K562 (cell line): ENCODE measurements at regions not wholly inside any gene's neighbourhood (a gene's known extent, or its start where the extent isn't known, plus 50 kb on each side); places are given as distances from the start of the nearest gene placed in this dataset.

Experiments used
- ATAC-seq: fragments of 200-7000 bp; cut with Tn5 transposase; 3 replicates; pipeline ENCODE4 v1.9.1; 2020; ENCODE audit warnings: moderate library complexity
- BruUV-seq: library from RNA; stranded (reverse); fragments of 400-500 nt; replicated peaks from 2 replicates; lab custom pipeline; 2021; lab: Mats Ljungman, UMichigan
- CTCF ChIA-PET: fragments of 300-600 bp; formaldehyde crosslinking; extraction: SDS; loops from one replicate; lab custom pipeline; 2021; ENCODE audit warnings: low intra/inter-chr PET ratio; lab: Yijun Ruan, JAX
- POLR2A ChIA-PET: fragments of 300-600, 350-650 bp; sonication (Branson Sonifier 250); formaldehyde crosslinking; extraction: SDS; loops from one replicate; lab custom pipeline; 2021; ENCODE audit warnings: antibody characterized with exemption, inconsistent platforms; lab: Yijun Ruan, JAX
- DNase-seq, 4 experiments: peaks; one replicate each; pipeline versions ENCODE4 v3.0.0 to v3.0.0-alpha.2; 2011 to 2018; ENCODE audit warnings: low spot score in 3 of 4, mixed read lengths in 3 of 4; ENCODE audit errors: extremely low read depth in 1 of 4
- FAIRE-seq: peaks from 2 replicates; lab custom pipeline; 2011; peaks lifted over from hg19 to GRCh38; lab: Jason Lieb, UNC
- H2AFZ ChIP-seq: 2 replicates; pipeline ENCODE4 v1.6.0; 2011; ENCODE audit warnings: low read depth, low read length, control low read depth, inconsistent platforms
- H3K27ac ChIP-seq: fragments of 200-600 bp; 3 replicates; pipeline ENCODE4 v1.8.0; 2011; ENCODE audit warnings: low read depth, mild to moderate bottlenecking, control low read depth, inconsistent platforms, low read length, moderate library complexity, mixed read lengths; ENCODE audit errors: extremely low read depth
- H3K27me3 ChIP-seq, 2 experiments: fragments of 300-600 bp in 1 of 2; 2 replicates in 1 of 2; 3 replicates in 1 of 2; pipeline versions ENCODE4 v1.6.0 to v1.8.0; 2011; ENCODE audit warnings: inconsistent platforms in 2 of 2, low read length in 2 of 2, mild to moderate bottlenecking in 1 of 2, mixed read lengths in 1 of 2, moderate library complexity in 1 of 2; ENCODE audit not compliant: control insufficient read depth in 2 of 2, insufficient read depth in 2 of 2
- H3K36me3 ChIP-seq: fragments of 300-600 bp; 3 replicates; pipeline ENCODE4 v1.8.0; 2011; ENCODE audit warnings: mild to moderate bottlenecking, low read length, inconsistent platforms; ENCODE audit not compliant: control insufficient read depth, insufficient read depth
- H3K4me1 ChIP-seq, 2 experiments: fragments of 200-600 bp in 1 of 2; replicated peaks in 1 of 2; 2 replicates in 1 of 2; 3 replicates in 1 of 2; pipeline versions ENCODE4 v1.5.1 to v1.8.0; 2011; ENCODE audit warnings: inconsistent platforms in 2 of 2, low read length in 2 of 2, mild to moderate bottlenecking in 1 of 2, mixed read lengths in 1 of 2, moderate library complexity in 1 of 2; ENCODE audit not compliant: control insufficient read depth in 2 of 2, insufficient read depth in 2 of 2
- H3K4me2 ChIP-seq: 2 replicates; pipeline ENCODE4 v1.6.1; 2011; ENCODE audit warnings: low read length, control low read depth, inconsistent platforms, mixed read lengths; ENCODE audit not compliant: insufficient read depth
- H3K4me3 ChIP-seq: fragments of 200-600 bp; sonication (generic), shearing (Covaris generic); 2 replicates; pipeline ENCODE4 v1.5.1; 2016; ENCODE audit warnings: control low read depth, inconsistent platforms
- H3K79me2 ChIP-seq: fragments of 200-600 bp; 3 replicates; pipeline ENCODE4 v1.8.0; 2011; ENCODE audit warnings: low read length, inconsistent platforms; ENCODE audit not compliant: control insufficient read depth, insufficient read depth
- H3K9ac ChIP-seq, 2 experiments: 2 replicates each; pipeline versions ENCODE4 v1.6.0 to v1.6.1; 2011; ENCODE audit warnings: low read depth in 2 of 2, low read length in 2 of 2, control low read depth in 1 of 2, inconsistent platforms in 1 of 2, mild to moderate bottlenecking in 1 of 2, mixed read lengths in 1 of 2; ENCODE audit not compliant: insufficient read depth in 1 of 2
- H3K9me1 ChIP-seq: one replicate; pipeline ENCODE4 v1.6.0; 2011; ENCODE audit warnings: inconsistent platforms, mild to moderate bottlenecking, low read length, moderate library complexity; ENCODE audit not compliant: control insufficient read depth, insufficient read depth
- H3K9me3 ChIP-seq: replicated peaks from 2 replicates; pipeline ENCODE4 v1.5.1; 2011; ENCODE audit warnings: low read depth, low read length, inconsistent platforms; ENCODE audit not compliant: control insufficient read depth, insufficient read depth
- H4K20me1 ChIP-seq: replicated peaks from 2 replicates; pipeline ENCODE4 v1.6.1; 2011; ENCODE audit warnings: low read length, inconsistent platforms, mixed read lengths; ENCODE audit not compliant: control insufficient read depth, insufficient read depth
- ASH1L ChIP-seq: fragments of 450-650 bp; IDR thresholded peaks from 2 replicates; pipeline ENCODE4 v1.6.1; 2018; ENCODE audit warnings: borderline replicate concordance, mild to moderate bottlenecking, low read depth; ENCODE audit not compliant: partially characterized antibody
- C11orf30 ChIP-seq: fragments of 450-650 bp; IDR thresholded peaks from 2 replicates; pipeline ENCODE4 v1.6.1; 2016; ENCODE audit warnings: low read depth, mild to moderate bottlenecking
- ETS1 ChIP-seq: conservative IDR thresholded peaks from 2 replicates; pipeline ENCODE4 v1.6.1; 2011; ENCODE audit warnings: low read depth, mild to moderate bottlenecking, low read length; ENCODE audit not compliant: control insufficient read depth
- MAFF ChIP-seq: IDR thresholded peaks from 2 replicates; pipeline ENCODE4 v1.6.1; 2012; ENCODE audit warnings: low read length, improper control_type of control experiment
- MAFG ChIP-seq: fragments of 450-650 bp; conservative IDR thresholded peaks from 2 replicates; pipeline ENCODE4 v1.6.1; 2016; ENCODE audit warnings: missing genetic modification characterization, missing compliant biosample characterization
- MAFK ChIP-seq: IDR thresholded peaks from 2 replicates; pipeline ENCODE4 v1.6.1; 2011; ENCODE audit warnings: low read length, improper control_type of control experiment
- NFE2 ChIP-seq: IDR thresholded peaks from 2 replicates; pipeline ENCODE4 v1.6.1; 2014; ENCODE audit warnings: antibody characterized with exemption, low read depth
- NFE2L1 ChIP-seq: fragments of 450-650 bp; IDR thresholded peaks from 2 replicates; pipeline ENCODE4 v1.6.1; 2016; ENCODE audit warnings: missing genetic modification characterization, low read depth, mild to moderate bottlenecking, missing compliant biosample characterization, moderate library complexity, borderline replicate concordance
- ZNF316 ChIP-seq: fragments of 450-650 bp; IDR thresholded peaks from 2 replicates; pipeline ENCODE4 v1.6.1; 2016
- ZNF76 ChIP-seq: fragments of 250-450 bp; sonication (Bioruptor Pico); IDR thresholded peaks from 2 replicates; pipeline ENCODE4 v1.4.0; 2020; ENCODE audit warnings: mild to moderate bottlenecking, moderate library complexity, borderline replicate concordance
- WGBS: fragments of 100-300 bp; shearing (Covaris generic); methylation state at CpG from one replicate; pipeline ENCODE4 v1.1.6; 2016; ENCODE audit warnings: low coverage, mixed read lengths; ENCODE audit not compliant: insufficient coverage; ENCODE audit errors: missing lambda C conversion rate; 5-methylcytosine and 5-hydroxymethylcytosine counted together
- in situ Hi-C: fragments of 300-500 bp; cut with MboI; formaldehyde crosslinking; loops from 4 replicates; pipeline ENCODE4 v1.15.0; 2018; ENCODE audit warnings: inconsistent platforms, mixed read lengths
- intact Hi-C: fragments of 100-400 bp; cut with micrococcal nuclease; formaldehyde crosslinking; loops from 2 replicates; pipeline ENCODE4 v1.14.2; 2022

GRCh38 chr16:46496701-46497100, 124.5 kb downstream of the SHCBP1 start:
- TF ChIP-seq MAFK (peak; percentile 66; the same call in 1 of the 2 replicates), NFE2 (peak; percentile 38; the same call in 1 of the 2 replicates), MAFG (tag) (peak; percentile 70), MAFF (peak; percentile 66), C11orf30 (peak; percentile 63), ETS1 (no peak), ASH1L (no peak), ZNF76 (CRISPR knock-in tag) (no peak), NFE2L1 (peak; percentile 19; the same call in 1 of the 2 replicates), ZNF316 (peak; percentile 85)
- no peak for ATAC-seq
- POLR2A ChIA-PET: no interaction called here

More at GRCh38 chr16:46496701-46497100, 124.5 kb downstream of the SHCBP1 start:
- Histone ChIP-seq H3K9me1 (no peaks in the 10 kb centered on the region), H3K27me3 (no peaks in the 10 kb centered on the region), H3K27ac (no peak overlapping the region), H3K9ac (no peak overlapping the region), H3K4me3 (no peak overlapping the region), H4K20me1 (no peaks in the 10 kb centered on the region), H3K4me2 (no peak overlapping the region), H3K4me1 (no peaks in the 10 kb centered on the region), H3K36me3 (no peaks in the 10 kb centered on the region), H2AFZ (no peak overlapping the region), H3K9me3 (no peaks in the 10 kb centered on the region), H3K79me2 (no peaks in the 10 kb centered on the region)
- no TSS peak for BruUV-seq
- in situ Hi-C loops: no loop called here
- intact Hi-C loops: no loop called here
- WGBS: 0% methylated on average over 2 of the region's 2 CpGs
- CTCF ChIA-PET: no interaction called here
- FAIRE-seq: no peak
- no peak for DNase-seq
